ENCODE measurements at regions not wholly inside any gene's neighbourhood (a gene's known extent, or its start where the extent isn't known, plus 50 kb on each side); places are given as distances from the start of the nearest gene placed in this dataset.

DNA sequence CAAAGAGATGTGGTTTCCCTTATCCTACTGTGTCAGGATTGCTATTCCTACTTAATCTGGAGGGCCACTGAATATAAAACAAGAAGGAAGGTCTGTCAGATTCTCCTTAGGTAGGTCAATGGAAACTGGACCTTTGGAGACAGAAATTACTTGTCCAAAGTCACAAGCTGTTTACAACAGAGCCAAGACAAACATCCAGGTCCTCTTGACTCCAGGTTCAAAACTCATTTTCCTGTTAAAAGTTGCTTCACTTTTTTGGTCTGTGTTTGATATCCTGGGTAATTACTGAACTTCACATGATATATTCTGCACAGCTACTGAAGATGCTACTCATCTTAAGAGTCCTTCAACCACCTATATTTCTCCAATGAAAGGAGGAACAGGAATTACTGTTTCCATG lies 81.2 kb upstream of the ARHGAP32 start:
- no peak overlapping the region for H3K27ac ChIP-seq (ENCODE audit: insufficient read depth, low read length, poor library complexity, severe bottlenecking)
- H3K9me3 ChIP-seq (ENCODE audit: control insufficient read depth in 2 of 2, low read length in 2 of 2): no peaks in the 10 kb centered on the region
- H3K4me3 ChIP-seq (ENCODE audit: low read depth, low read length): no peak overlapping the region
- DNase-seq (no peak), ATAC-seq (ENCODE audit: low read depth in 2 of 2) (no peak)
- peaks cover 4% of the 10 kb centered on the region for H3K4me1 ChIP-seq (ENCODE audit: control insufficient read depth, insufficient read depth, low read length, poor library complexity, severe bottlenecking)
- H3K36me3 ChIP-seq (ENCODE audit: control insufficient read depth, insufficient read depth, low read length): no peaks in the 10 kb centered on the region
- Mint-ChIP-seq H3K4me1 (peaks cover 0 to 9% (median 2%) of the 10 kb centered on the region in 4 donors), H3K36me3 (no peaks in the 10 kb centered on the region), H3K27me3 (peaks cover 40% of the 10 kb centered on the region), H3K4me3 (no peak overlapping the region), H3K27ac (no peak overlapping the region), H3K9me3 (peaks cover 0 to 1% (median 0%) of the 10 kb centered on the region in 7 donors)
- H3K27me3 ChIP-seq (ENCODE audit: control insufficient read depth, insufficient read depth, low read length): peaks cover 12% of the 10 kb centered on the region

GRCh38 chr11:129271030-129271429 lies 78.9 kb upstream of the ARHGAP32 start:
- Mint-ChIP-seq H3K27ac (no peak overlapping the region), H3K36me3 (no peaks in the 10 kb centered on the region), H3K4me3 (no peak overlapping the region), H3K4me1 (no peaks in the 10 kb centered on the region), H3K27me3 (peaks cover 28% of the 10 kb centered on the region), H3K9me3 (no peaks in the 10 kb centered on the region)
- Histone ChIP-seq H3K27me3 (ENCODE audit: control insufficient read depth, insufficient read depth, low read length) (no peaks in the 10 kb centered on the region), H3K36me3 (ENCODE audit: control insufficient read depth, insufficient read depth, low read length) (no peaks in the 10 kb centered on the region), H3K9me3 (ENCODE audit: control insufficient read depth in 2 of 2, low read length in 2 of 2) (no peaks in the 10 kb centered on the region), H3K4me3 (ENCODE audit: low read depth, low read length) (no peak overlapping the region), H3K27ac (ENCODE audit: insufficient read depth, low read length, poor library complexity, severe bottlenecking) (no peak overlapping the region), H3K4me1 (ENCODE audit: control insufficient read depth, insufficient read depth, low read length, poor library complexity, severe bottlenecking) (no peaks in the 10 kb centered on the region)
- DNase-seq (no peak), ATAC-seq (ENCODE audit: low read depth in 2 of 2) (no peak)

GRCh38 chr11:129270446-129270845 lies 78.3 kb upstream of the ARHGAP32 start:
- H3K27ac ChIP-seq (ENCODE audit: insufficient read depth, low read length, poor library complexity, severe bottlenecking): no peak overlapping the region
- H3K4me3 ChIP-seq (ENCODE audit: low read depth, low read length): no peak overlapping the region
- no peak for DNase-seq
- no peak for ATAC-seq (ENCODE audit: low read depth in 2 of 2)
- no peak overlapping the region for H3K27ac Mint-ChIP-seq
- H3K36me3 Mint-ChIP-seq: no peaks in the 10 kb centered on the region
- H3K4me1 Mint-ChIP-seq: no peaks in the 10 kb centered on the region
- H3K27me3 ChIP-seq (ENCODE audit: control insufficient read depth, insufficient read depth, low read length): no peaks in the 10 kb centered on the region
- peaks cover 23% of the 10 kb centered on the region for H3K27me3 Mint-ChIP-seq
- no peaks in the 10 kb centered on the region for H3K9me3 ChIP-seq (ENCODE audit: control insufficient read depth in 2 of 2, low read length in 2 of 2)
- H3K4me3 Mint-ChIP-seq: no peak overlapping the region
- H3K9me3 Mint-ChIP-seq: no peaks in the 10 kb centered on the region
- no peaks in the 10 kb centered on the region for H3K36me3 ChIP-seq (ENCODE audit: control insufficient read depth, insufficient read depth, low read length)
- no peaks in the 10 kb centered on the region for H3K4me1 ChIP-seq (ENCODE audit: control insufficient read depth, insufficient read depth, low read length, poor library complexity, severe bottlenecking)

GRCh38 chr11:129268371-129268770 lies 76.2 kb upstream of the ARHGAP32 start:
- no peaks in the 10 kb centered on the region for H3K4me1 ChIP-seq (ENCODE audit: control insufficient read depth, insufficient read depth, low read length, poor library complexity, severe bottlenecking)
- H3K36me3 Mint-ChIP-seq: no peaks in the 10 kb centered on the region
- peaks cover 31% of the 10 kb centered on the region for H3K27me3 Mint-ChIP-seq
- H3K9me3 Mint-ChIP-seq: no peaks in the 10 kb centered on the region
- H3K4me3 ChIP-seq (ENCODE audit: low read depth, low read length): no peak overlapping the region
- no peak overlapping the region for H3K27ac Mint-ChIP-seq
- H3K36me3 ChIP-seq (ENCODE audit: control insufficient read depth, insufficient read depth, low read length): no peaks in the 10 kb centered on the region
- no peaks in the 10 kb centered on the region for H3K4me1 Mint-ChIP-seq
- no peak overlapping the region for H3K4me3 Mint-ChIP-seq
- no peak overlapping the region for H3K27ac ChIP-seq (ENCODE audit: insufficient read depth, low read length, poor library complexity, severe bottlenecking)
- no peak for DNase-seq
- H3K9me3 ChIP-seq (ENCODE audit: control insufficient read depth in 2 of 2, low read length in 2 of 2): no peaks in the 10 kb centered on the region
- no peaks in the 10 kb centered on the region for H3K27me3 ChIP-seq (ENCODE audit: control insufficient read depth, insufficient read depth, low read length)
- no peak for ATAC-seq (ENCODE audit: low read depth in 2 of 2)

- Histone ChIP-seq H3K27ac (ENCODE audit: insufficient read depth, low read length, poor library complexity, severe bottlenecking) (no peak overlapping the region), H3K9me3 (ENCODE audit: control insufficient read depth in 2 of 2, low read length in 2 of 2) (no peaks in the 10 kb centered on the region), H3K4me1 (ENCODE audit: control insufficient read depth, insufficient read depth, low read length, poor library complexity, severe bottlenecking) (no peaks in the 10 kb centered on the region), H3K27me3 (ENCODE audit: control insufficient read depth, insufficient read depth, low read length) (no peaks in the 10 kb centered on the region), H3K36me3 (ENCODE audit: control insufficient read depth, insufficient read depth, low read length) (no peaks in the 10 kb centered on the region), H3K4me3 (ENCODE audit: low read depth, low read length) (no peak overlapping the region)
- H3K36me3 Mint-ChIP-seq: no peaks in the 10 kb centered on the region
- no peaks in the 10 kb centered on the region for H3K9me3 Mint-ChIP-seq
- no peak for ATAC-seq (ENCODE audit: low read depth in 2 of 2)
- H3K27ac Mint-ChIP-seq: no peak overlapping the region
- H3K4me1 Mint-ChIP-seq: no peaks in the 10 kb centered on the region
- H3K27me3 Mint-ChIP-seq: peaks cover 37% of the 10 kb centered on the region
- no peak overlapping the region for H3K4me3 Mint-ChIP-seq
- DNase-seq: no peak
These were observed 75.6 kb upstream of the ARHGAP32 start for GRCh38 chr11:129267716-129268115.

DNA sequence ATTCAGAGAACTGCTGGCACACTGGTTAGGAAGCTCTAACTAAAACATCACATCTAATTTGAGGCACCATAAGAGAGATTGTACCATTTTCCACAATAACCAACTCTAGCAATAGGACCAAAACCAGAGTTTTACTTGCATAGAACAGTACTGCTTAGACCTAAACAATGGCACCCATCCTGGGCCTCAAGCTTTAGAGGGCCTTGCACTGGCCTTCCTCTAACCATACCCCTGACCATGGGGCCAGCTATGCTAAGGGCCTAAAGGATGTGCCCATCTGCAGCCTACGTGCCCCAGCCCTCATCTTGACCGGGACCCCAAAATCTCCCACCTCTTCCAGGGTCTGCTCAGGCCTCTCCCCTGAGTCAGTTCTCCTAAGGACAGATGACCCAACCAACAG lies 74.4 kb upstream of the ARHGAP32 start:
- ATAC-seq (ENCODE audit: low read depth in 2 of 2) (no peak), DNase-seq (no peak)
- Mint-ChIP-seq H3K4me3 (no peak overlapping the region), H3K4me1 (no peaks in the 10 kb centered on the region), H3K27ac (no peak overlapping the region), H3K9me3 (peaks cover 0 to 1% (median 0%) of the 10 kb centered on the region in 7 donors), H3K36me3 (no peaks in the 10 kb centered on the region), H3K27me3 (peaks cover 33% of the 10 kb centered on the region)
- Histone ChIP-seq H3K9me3 (ENCODE audit: control insufficient read depth in 2 of 2, low read length in 2 of 2) (no peaks in the 10 kb centered on the region), H3K27me3 (ENCODE audit: control insufficient read depth, insufficient read depth, low read length) (no peaks in the 10 kb centered on the region), H3K27ac (ENCODE audit: insufficient read depth, low read length, poor library complexity, severe bottlenecking) (no peak overlapping the region), H3K4me3 (ENCODE audit: low read depth, low read length) (no peak overlapping the region), H3K4me1 (ENCODE audit: control insufficient read depth, insufficient read depth, low read length, poor library complexity, severe bottlenecking) (no peaks in the 10 kb centered on the region), H3K36me3 (ENCODE audit: control insufficient read depth, insufficient read depth, low read length) (no peaks in the 10 kb centered on the region)

GRCh38 chr11:129265125-129265788 lies 73.1 kb upstream of the ARHGAP32 start:
- DNase-seq (no peak), ATAC-seq (ENCODE audit: low read depth in 2 of 2) (no peak)
- Mint-ChIP-seq H3K36me3 (no peaks in the 10 kb centered on the region), H3K9me3 (peaks cover 0 to 1% (median 0%) of the 10 kb centered on the region in 7 donors), H3K27me3 (peaks cover 24% of the 10 kb centered on the region), H3K4me3 (no peak overlapping the region), H3K27ac (no peak overlapping the region), H3K4me1 (no peaks in the 10 kb centered on the region)
- Histone ChIP-seq H3K36me3 (ENCODE audit: control insufficient read depth, insufficient read depth, low read length) (no peaks in the 10 kb centered on the region), H3K4me1 (ENCODE audit: control insufficient read depth, insufficient read depth, low read length, poor library complexity, severe bottlenecking) (no peaks in the 10 kb centered on the region), H3K27ac (ENCODE audit: insufficient read depth, low read length, poor library complexity, severe bottlenecking) (no peak overlapping the region), H3K27me3 (ENCODE audit: control insufficient read depth, insufficient read depth, low read length) (no peaks in the 10 kb centered on the region), H3K9me3 (ENCODE audit: control insufficient read depth in 2 of 2, low read length in 2 of 2) (no peaks in the 10 kb centered on the region), H3K4me3 (ENCODE audit: low read depth, low read length) (no peak overlapping the region)

DNA sequence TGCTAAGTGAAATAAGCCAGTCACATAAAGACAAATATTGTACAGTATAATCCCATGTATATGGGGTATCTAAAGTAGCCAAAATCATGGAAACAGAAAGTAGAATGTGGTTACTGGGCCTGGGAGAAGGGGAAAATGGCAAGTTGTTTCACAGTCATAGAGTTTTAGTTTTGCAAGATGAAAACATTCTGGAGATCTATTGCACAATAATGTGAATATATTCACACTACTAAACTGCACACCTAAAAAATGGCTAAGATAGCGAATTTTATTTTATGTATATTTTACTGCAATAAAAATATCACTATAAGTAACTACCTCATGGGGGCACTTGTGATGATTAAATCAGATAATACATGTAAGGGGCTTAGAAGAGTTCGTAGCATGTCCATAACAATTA lies 72.0 kb upstream of the ARHGAP32 start:
- Histone ChIP-seq H3K27me3 (ENCODE audit: control insufficient read depth, insufficient read depth, low read length) (no peaks in the 10 kb centered on the region), H3K36me3 (ENCODE audit: control insufficient read depth, insufficient read depth, low read length) (no peaks in the 10 kb centered on the region), H3K27ac (ENCODE audit: insufficient read depth, low read length, poor library complexity, severe bottlenecking) (no peak overlapping the region), H3K4me1 (ENCODE audit: control insufficient read depth, insufficient read depth, low read length, poor library complexity, severe bottlenecking) (no peaks in the 10 kb centered on the region), H3K9me3 (ENCODE audit: control insufficient read depth in 2 of 2, low read length in 2 of 2) (no peaks in the 10 kb centered on the region), H3K4me3 (ENCODE audit: low read depth, low read length) (no peak overlapping the region)
- H3K4me1 Mint-ChIP-seq: no peaks in the 10 kb centered on the region
- no peak overlapping the region for H3K4me3 Mint-ChIP-seq
- no peaks in the 10 kb centered on the region for H3K36me3 Mint-ChIP-seq
- ATAC-seq (ENCODE audit: low read depth in 2 of 2) (no peak), DNase-seq (no peak)
- peaks cover 25% of the 10 kb centered on the region for H3K27me3 Mint-ChIP-seq
- peaks cover 0 to 4% (median 0%) of the 10 kb centered on the region in 7 donors for H3K9me3 Mint-ChIP-seq
- no peak overlapping the region for H3K27ac Mint-ChIP-seq
